H9 (cell line): ENCODE measurements at regions not wholly inside any gene's neighbourhood (a gene's known extent, or its start where the extent isn't known, plus 50 kb on each side); places are given as distances from the start of the nearest gene placed in this dataset.

Experiments used
- DNase-seq: peaks from one replicate; pipeline ENCODE4 v3.0.0-alpha.2; 2017
- H2AFZ ChIP-seq: one replicate; pipeline ENCODE4 v1.6.1; 2013; ENCODE audit warnings: mild to moderate bottlenecking, low read length, control low read depth, moderate library complexity
- H2AK5ac ChIP-seq: 2 replicates; pipeline ENCODE4 v1.6.1; 2013; ENCODE audit warnings: low read length, control low read depth, mixed read lengths; ENCODE audit not compliant: insufficient read length
- H2BK120ac ChIP-seq: one replicate; pipeline ENCODE4 v1.6.1; 2013; ENCODE audit warnings: low read depth, mild to moderate bottlenecking, low read length, control low read depth, inconsistent platforms; ENCODE audit not compliant: poor library complexity, severe bottlenecking
- H2BK12ac ChIP-seq: 2 replicates; pipeline ENCODE4 v1.6.1; 2013; ENCODE audit warnings: low read length, control low read depth, mixed read lengths, low read depth; ENCODE audit not compliant: insufficient read length
- H2BK15ac ChIP-seq: 2 replicates; pipeline ENCODE4 v1.6.1; 2013; ENCODE audit warnings: low read depth, low read length, control low read depth
- H2BK20ac ChIP-seq: one replicate; pipeline ENCODE4 v1.6.1; 2013; ENCODE audit warnings: low read depth, mild to moderate bottlenecking, low read length, control low read depth, inconsistent platforms; ENCODE audit not compliant: poor library complexity, severe bottlenecking
- H2BK5ac ChIP-seq: 2 replicates; pipeline ENCODE4 v1.6.1; 2013; ENCODE audit warnings: low read length, control low read depth, mixed read lengths; ENCODE audit not compliant: insufficient read length
- H3K14ac ChIP-seq: 2 replicates; pipeline ENCODE4 v1.6.1; 2013; ENCODE audit warnings: low read length, control low read depth; ENCODE audit not compliant: insufficient read depth
- H3K18ac ChIP-seq: 2 replicates; pipeline ENCODE4 v1.6.1; 2013; ENCODE audit warnings: low read depth, mild to moderate bottlenecking, mixed read lengths, low read length, control low read depth; ENCODE audit not compliant: insufficient read length
- H3K23ac ChIP-seq: 2 replicates; pipeline ENCODE4 v1.6.1; 2013; ENCODE audit warnings: low read length, control low read depth, mixed read lengths, low read depth; ENCODE audit not compliant: insufficient read length
- H3K23me2 ChIP-seq: 2 replicates; pipeline ENCODE4 v1.6.1; 2013; ENCODE audit warnings: low read depth, mild to moderate bottlenecking, mixed read lengths, low read length, control low read depth; ENCODE audit not compliant: insufficient read length, poor library complexity, severe bottlenecking
- H3K27ac ChIP-seq: 2 replicates; pipeline ENCODE4 v1.5.1; 2013; ENCODE audit warnings: low read length, control low read depth, mixed read lengths, low read depth; ENCODE audit not compliant: insufficient read length
- H3K27me3 ChIP-seq: 2 replicates; pipeline ENCODE4 v1.6.1; 2013; ENCODE audit warnings: low read length, control low read depth, inconsistent platforms; ENCODE audit not compliant: insufficient read depth
- H3K4ac ChIP-seq: 2 replicates; pipeline ENCODE4 v1.6.1; 2013; ENCODE audit warnings: low read depth, mild to moderate bottlenecking, control low read depth, inconsistent platforms, low read length, moderate library complexity
- H3K4me1 ChIP-seq: 2 replicates; pipeline ENCODE4 v1.6.1; 2013; ENCODE audit warnings: low read length, control low read depth, inconsistent platforms; ENCODE audit not compliant: insufficient read depth
- H3K4me2 ChIP-seq: 2 replicates; pipeline ENCODE4 v1.6.1; 2013; ENCODE audit warnings: low read length, control low read depth, mixed read lengths; ENCODE audit not compliant: insufficient read length, insufficient read depth
- H3K56ac ChIP-seq: 2 replicates; pipeline ENCODE4 v1.6.1; 2013; ENCODE audit warnings: low read depth, mild to moderate bottlenecking, mixed read lengths, low read length, control low read depth; ENCODE audit not compliant: insufficient read length
- H3K79me1 ChIP-seq: 2 replicates; pipeline ENCODE4 v1.6.1; 2013; ENCODE audit warnings: low read depth, mild to moderate bottlenecking, moderate library complexity, low read length, control low read depth, inconsistent platforms; ENCODE audit not compliant: insufficient read depth, poor library complexity, severe bottlenecking
- H3K79me2 ChIP-seq: 2 replicates; pipeline ENCODE4 v1.6.1; 2013; ENCODE audit warnings: low read length, control low read depth, inconsistent platforms; ENCODE audit not compliant: insufficient read depth
- H3K9ac ChIP-seq: 2 replicates; pipeline ENCODE4 v1.6.1; 2013; ENCODE audit warnings: low read length, control low read depth, mixed read lengths; ENCODE audit not compliant: insufficient read length; ENCODE audit errors: extremely low read depth
- H3K9me3 ChIP-seq: one replicate; pipeline ENCODE4 v1.6.1; 2013; ENCODE audit warnings: low read depth, low read length, inconsistent platforms; ENCODE audit not compliant: control insufficient read depth
- H3T11ph ChIP-seq: one replicate; pipeline ENCODE4 v1.6.1; 2013; ENCODE audit warnings: mild to moderate bottlenecking, low read length, control low read depth, inconsistent platforms
- H4K20me1 ChIP-seq: one replicate; pipeline ENCODE4 v1.6.1; 2013; ENCODE audit not compliant: control insufficient read depth, insufficient read length, insufficient read depth
- H4K5ac ChIP-seq: 2 replicates; pipeline ENCODE4 v1.6.1; 2013; ENCODE audit warnings: low read depth, mild to moderate bottlenecking, mixed read lengths, low read length, control low read depth; ENCODE audit not compliant: insufficient read length
- H4K8ac ChIP-seq: replicated peaks from 2 replicates; pipeline ENCODE4 v1.6.1; 2013; ENCODE audit warnings: low read length, control low read depth, mixed read lengths, low read depth; ENCODE audit not compliant: insufficient read length
- H4K91ac ChIP-seq: 2 replicates; pipeline ENCODE4 v1.6.1; 2013; ENCODE audit warnings: low read depth, mild to moderate bottlenecking, moderate library complexity, mixed read lengths, low read length, control low read depth; ENCODE audit not compliant: insufficient read length
- H3K27ac Mint-ChIP-seq, 3 experiments: 2 replicates in 2 of 3; 3 replicates in 1 of 3; pipeline ENCODE4 v1.8.0; 2020 to 2021; ENCODE audit warnings: mixed read lengths in 3 of 3, mild to moderate bottlenecking in 1 of 3, moderate library complexity in 1 of 3
- H3K27me3 Mint-ChIP-seq: 2 replicates; pipeline ENCODE4 v1.8.0; 2021; ENCODE audit warnings: low read depth, mild to moderate bottlenecking, moderate library complexity, mixed read lengths
- H3K36me3 Mint-ChIP-seq, 3 experiments: 2 replicates in 2 of 3; 3 replicates in 1 of 3; pipeline ENCODE4 v1.8.0; 2020 to 2021; ENCODE audit warnings: low read depth in 3 of 3, mixed read lengths in 3 of 3; ENCODE audit not compliant: insufficient read depth in 1 of 3
- H3K4me1 Mint-ChIP-seq, 2 experiments: 2 replicates each; pipeline ENCODE4 v1.8.0; 2020; ENCODE audit warnings: mixed read lengths in 2 of 2
- H3K4me3 Mint-ChIP-seq, 2 experiments: 2 replicates in 1 of 2; 3 replicates in 1 of 2; pipeline ENCODE4 v1.8.0; 2020 to 2021; ENCODE audit warnings: mild to moderate bottlenecking in 2 of 2, mixed read lengths in 2 of 2, moderate library complexity in 1 of 2
- H3K9me3 Mint-ChIP-seq, 2 experiments: 2 replicates in 1 of 2; 3 replicates in 1 of 2; pipeline ENCODE4 v1.8.0; 2020; ENCODE audit warnings: mild to moderate bottlenecking in 2 of 2, mixed read lengths in 2 of 2, moderate library complexity in 1 of 2
- WGBS: extraction: QIAGEN DNeasy Blood & Tissue Kit; methylation state at CpG from one replicate; pipeline ENCODE4 v1.1.7; 2013; ENCODE audit warnings: missing lambda C conversion rate, low lambda C conversion rate, mixed read lengths; ENCODE audit not compliant: insufficient read length; ENCODE audit errors: extremely low coverage; 5-methylcytosine and 5-hydroxymethylcytosine counted together
- TF ChIP-seq, protein P1 (sequence below): fragments of 200-600 bp; sonication (generic); conservative IDR thresholded peaks from 3 replicates; pipeline ENCODE4 v1.8.0; 2021; ENCODE audit warnings: antibody characterized with exemption, mild to moderate bottlenecking

- Histone ChIP-seq H3K4me1 (no peaks in the 10 kb centered on the region), H4K91ac (no peak overlapping the region), H3K4me2 (no peak overlapping the region), H3K9ac (no peak overlapping the region), H2AK5ac (no peak overlapping the region), H3K14ac (no peak overlapping the region), H3K23me2 (no peaks in the 10 kb centered on the region), H2BK15ac (no peak overlapping the region), H3T11ph (no peak overlapping the region), H2AFZ (no peak overlapping the region), H4K8ac (no peak overlapping the region), H3K79me1 (no peaks in the 10 kb centered on the region), H4K5ac (no peak overlapping the region), H3K9me3 (no peaks in the 10 kb centered on the region), H2BK5ac (no peak overlapping the region), H4K20me1 (no peaks in the 10 kb centered on the region), H3K18ac (no peak overlapping the region), H3K56ac (no peak overlapping the region), H2BK120ac (no peak overlapping the region), H3K23ac (no peak overlapping the region), H2BK12ac (no peak overlapping the region), H3K27me3 (no peaks in the 10 kb centered on the region), H3K79me2 (no peaks in the 10 kb centered on the region), H3K4ac (no peak overlapping the region), H3K27ac (no peak overlapping the region), H2BK20ac (no peak overlapping the region)
- peaks cover 6% of the 10 kb centered on the region for H3K27me3 Mint-ChIP-seq
- peak overlapping the region in 1 of 3 experiments; percentile 26; a peak in 1 of 7 replicates for H3K27ac Mint-ChIP-seq
- no peaks in the 10 kb centered on the region for H3K36me3 Mint-ChIP-seq
- H3K9me3 Mint-ChIP-seq, result no peaks in the 10 kb centered on the region
- no CpG with 5 or more reads among the region's 5 CpGs for WGBS
- peak; percentile 14 for DNase-seq
- peaks cover 3% of the 10 kb centered on the region in 2 experiments; a peak in 1 of 4 replicates for H3K4me1 Mint-ChIP-seq
- no peak overlapping the region for H3K4me3 Mint-ChIP-seq
- TF ChIP-seq, protein P1, sequence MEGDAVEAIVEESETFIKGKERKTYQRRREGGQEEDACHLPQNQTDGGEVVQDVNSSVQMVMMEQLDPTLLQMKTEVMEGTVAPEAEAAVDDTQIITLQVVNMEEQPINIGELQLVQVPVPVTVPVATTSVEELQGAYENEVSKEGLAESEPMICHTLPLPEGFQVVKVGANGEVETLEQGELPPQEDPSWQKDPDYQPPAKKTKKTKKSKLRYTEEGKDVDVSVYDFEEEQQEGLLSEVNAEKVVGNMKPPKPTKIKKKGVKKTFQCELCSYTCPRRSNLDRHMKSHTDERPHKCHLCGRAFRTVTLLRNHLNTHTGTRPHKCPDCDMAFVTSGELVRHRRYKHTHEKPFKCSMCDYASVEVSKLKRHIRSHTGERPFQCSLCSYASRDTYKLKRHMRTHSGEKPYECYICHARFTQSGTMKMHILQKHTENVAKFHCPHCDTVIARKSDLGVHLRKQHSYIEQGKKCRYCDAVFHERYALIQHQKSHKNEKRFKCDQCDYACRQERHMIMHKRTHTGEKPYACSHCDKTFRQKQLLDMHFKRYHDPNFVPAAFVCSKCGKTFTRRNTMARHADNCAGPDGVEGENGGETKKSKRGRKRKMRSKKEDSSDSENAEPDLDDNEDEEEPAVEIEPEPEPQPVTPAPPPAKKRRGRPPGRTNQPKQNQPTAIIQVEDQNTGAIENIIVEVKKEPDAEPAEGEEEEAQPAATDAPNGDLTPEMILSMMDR, result no peak
Observed at GRCh38 chr20:40810332-40811000, 121.4 kb upstream of the MAFB start.
